NOMO-1 (cell line): ENCODE measurements at regions not wholly inside any gene's neighbourhood (a gene's known extent, or its start where the extent isn't known, plus 50 kb on each side); places are given as distances from the start of the nearest gene placed in this dataset.
"Not testable (repeated sequence)": the region's sequence is repeated elsewhere in the genome, so short reads cannot be mapped to it uniquely, and the experiment has no call there.

Experiments
- DNase-seq, 2 experiments: peaks; one replicate each; lab custom pipeline; 2025; ENCODE audit not compliant: unreplicated experiment in 2 of 2; lab: John Stamatoyannopoulos, UW

DNA sequence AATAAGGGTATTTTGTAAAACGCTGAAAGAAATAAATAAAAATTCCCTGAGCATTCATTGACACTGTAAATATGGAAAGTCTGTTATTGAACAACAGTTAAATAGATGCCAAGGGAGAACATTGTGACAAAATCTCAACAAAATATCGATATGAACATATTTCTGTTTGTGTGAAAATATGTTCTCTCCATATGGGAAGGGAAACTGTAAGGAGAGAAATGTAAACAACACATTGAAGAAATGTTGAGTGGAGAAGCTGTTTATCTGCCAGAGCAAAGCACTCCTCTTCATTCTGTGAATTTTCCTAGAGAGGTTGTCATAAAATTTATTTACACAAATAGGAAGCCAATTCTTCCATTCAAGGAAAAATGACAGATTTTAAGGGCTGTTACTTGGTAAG lies 57.1 kb upstream of the EOMES start:
- no peak for DNase-seq

DNA sequence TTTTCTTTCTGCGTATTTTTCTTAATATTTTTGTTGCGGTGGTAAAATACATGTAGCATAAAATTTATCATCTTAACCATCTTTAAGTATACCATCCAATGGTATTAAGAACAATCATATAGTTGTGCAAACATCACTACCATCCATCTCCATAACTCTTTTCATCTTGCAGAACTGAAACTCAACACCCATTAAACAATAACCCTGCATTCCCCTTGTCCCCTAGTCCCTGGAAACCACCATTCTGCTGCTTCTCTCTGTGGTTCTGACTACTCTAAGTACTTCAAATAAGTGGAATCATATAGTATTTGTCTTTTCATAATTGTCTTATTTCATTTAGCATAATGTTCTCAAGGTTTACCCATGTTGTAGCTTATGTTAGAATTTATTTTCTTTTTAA lies 67.3 kb upstream of the EOMES start:
- DNase-seq: no peak

DNA sequence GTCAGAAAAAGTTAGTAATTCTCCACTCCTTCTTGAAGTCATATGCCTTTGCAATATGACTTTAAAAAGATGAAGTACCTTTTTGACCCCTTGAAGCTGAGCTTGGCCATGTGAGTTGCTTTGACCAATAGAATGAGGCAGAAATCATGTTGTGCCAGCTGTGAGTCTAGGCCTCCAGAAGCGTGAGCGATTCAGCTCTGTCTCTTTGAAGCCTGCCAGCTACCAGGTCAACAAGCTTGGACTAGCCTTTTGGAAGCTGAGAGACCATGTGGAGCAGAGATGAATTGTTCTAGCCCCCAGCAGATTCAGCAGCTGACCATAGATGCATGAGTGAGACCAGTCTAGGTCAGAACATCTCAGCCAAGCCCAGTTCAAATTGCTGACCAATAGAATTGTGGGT lies 69.8 kb upstream of the EOMES start:
- no peak for DNase-seq

DNA sequence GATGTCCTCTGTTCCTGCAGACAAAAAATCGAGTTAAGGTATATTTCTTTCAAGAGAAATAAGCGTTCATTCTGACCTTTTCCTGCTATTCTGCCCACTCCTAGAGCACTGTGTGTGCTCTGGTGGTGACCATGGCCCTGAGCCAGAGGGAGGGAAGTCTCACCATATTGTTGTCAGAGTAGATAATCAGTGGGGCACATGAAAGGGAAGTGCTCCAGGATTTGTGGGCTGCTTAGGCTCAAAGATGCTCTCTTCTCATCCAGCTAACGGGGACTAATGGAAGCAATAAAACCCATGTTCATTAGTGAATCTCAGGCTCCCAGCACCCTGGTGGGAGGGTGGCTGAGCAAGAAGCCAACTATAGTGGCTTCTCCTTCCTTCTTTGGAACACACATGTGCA lies 70.7 kb upstream of the EOMES start:
- no peak for DNase-seq

DNA sequence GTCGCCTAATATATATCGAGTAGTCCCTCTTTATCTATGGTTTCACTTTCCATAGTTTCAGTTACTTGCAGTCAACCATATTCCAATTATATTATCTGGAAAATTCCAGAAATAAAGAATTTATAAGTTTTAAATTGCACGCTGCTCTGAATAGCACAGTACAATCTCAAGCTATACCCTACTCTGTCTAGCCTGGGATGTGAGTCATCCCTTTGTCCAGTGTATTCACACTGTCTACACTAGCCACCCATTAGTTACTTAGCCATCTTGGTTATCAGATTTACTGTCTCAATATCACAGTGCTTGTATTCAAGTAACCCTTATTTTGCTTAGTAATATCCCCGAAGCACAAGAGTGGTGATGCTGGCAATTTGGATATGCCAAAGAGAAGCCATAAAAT lies 72.1 kb upstream of the EOMES start:
- DNase-seq: no peak

DNA sequence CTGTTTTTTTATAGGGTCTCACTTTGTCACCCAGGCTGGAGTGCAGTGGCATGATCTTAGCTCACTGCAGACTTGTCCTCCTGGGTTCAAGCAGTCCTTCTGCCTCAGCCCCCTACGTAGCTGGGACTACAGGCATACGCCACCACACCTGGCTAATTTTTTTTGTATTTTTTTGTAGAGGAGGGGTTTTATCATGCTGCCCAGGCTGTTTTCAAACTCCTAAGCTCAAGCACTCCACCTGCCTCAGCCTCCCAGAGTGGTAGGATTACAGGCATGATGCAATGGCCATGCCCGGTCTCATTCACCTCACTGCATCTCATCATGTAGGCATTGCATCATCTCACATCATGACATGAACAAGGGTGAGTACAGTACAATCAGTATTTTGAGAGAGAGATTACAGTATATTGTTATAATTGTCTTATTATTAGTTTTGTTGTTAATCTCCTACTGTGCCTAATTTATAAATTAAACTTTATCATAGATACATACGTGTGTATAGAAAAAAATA lies 74.3 kb upstream of the EOMES start:
- DNase-seq: no peak

DNA sequence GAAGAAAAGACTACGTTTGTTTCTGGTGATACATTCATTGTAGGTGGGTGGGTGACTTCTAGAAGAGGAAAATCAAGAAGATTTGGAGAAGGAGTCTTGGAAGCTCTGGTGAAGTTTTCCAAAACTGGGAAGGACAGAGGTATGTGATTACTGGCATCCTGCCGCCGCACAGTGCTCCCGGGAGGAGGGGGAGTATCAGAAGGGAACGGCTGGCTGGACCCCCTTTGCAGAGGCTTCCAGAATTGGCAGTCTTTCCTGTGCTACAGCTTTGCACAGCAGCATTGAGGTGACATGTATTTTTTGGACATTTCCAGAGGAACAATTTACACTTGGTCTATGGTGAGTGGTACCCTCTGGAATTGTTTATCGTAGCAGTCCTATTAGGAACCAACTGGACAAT lies 75.7 kb upstream of the EOMES start:
- DNase-seq: no peak

DNA sequence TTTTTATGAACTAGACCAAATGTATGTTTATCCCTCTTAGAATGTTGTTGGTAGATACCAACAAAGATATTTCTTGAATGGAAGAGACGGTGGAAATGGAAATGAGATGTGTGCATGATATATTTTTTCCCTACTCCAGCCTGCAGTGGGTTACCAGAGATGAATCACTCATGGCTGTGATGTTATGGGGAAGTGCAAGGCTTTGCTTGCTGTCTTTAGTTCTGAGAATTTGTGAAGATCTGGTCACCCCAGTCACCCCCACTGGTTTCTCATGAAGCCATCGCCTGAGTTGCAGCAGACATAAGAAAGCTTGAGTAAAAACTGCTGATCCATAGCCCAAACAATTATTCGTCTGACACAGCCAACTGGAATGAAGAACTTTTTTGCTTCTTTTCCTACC lies 78.1 kb upstream of the EOMES start:
- no peak for DNase-seq

DNA sequence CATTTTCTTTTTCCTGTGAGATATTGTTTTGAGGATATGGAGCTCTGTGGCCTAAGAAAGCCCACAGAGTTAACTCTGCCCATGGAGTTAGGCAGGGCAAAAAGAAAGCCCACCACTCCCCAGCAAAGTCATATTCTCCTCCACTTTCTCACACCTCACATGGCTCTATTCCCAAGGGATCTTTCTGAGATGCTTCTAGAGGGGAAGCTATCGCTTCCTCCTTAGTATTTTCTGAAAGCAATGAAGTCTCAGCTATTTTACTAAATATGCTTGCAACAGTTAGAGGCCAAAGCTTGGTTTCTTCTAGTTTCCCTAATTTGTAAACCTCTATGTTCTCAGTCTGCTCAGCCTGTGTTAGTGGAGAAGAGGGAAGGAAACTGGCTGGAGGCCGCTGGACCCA lies 80.3 kb upstream of the EOMES start:
- peak; percentile 1 to 34 for DNase-seq

DNA sequence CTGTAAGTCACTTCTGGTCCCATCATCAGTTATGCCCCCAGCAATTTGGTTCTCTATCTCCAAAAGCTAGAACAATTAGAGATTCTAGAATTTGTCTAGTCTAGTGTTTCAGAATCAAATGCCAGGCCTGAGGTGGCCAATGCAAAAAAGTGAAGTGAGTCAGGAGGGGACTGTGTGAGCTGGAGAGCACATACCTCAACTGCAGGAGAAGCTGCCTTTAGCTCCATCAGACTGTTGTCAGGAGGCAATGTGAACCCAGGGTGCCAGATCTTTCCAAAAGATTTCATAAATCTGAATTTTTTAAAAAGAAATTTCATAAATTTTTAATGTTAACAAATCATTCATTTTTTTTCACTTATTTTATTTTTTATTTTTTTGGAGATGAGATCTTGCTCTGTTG lies 80.7 kb upstream of the EOMES start:
- no peak for DNase-seq

DNA sequence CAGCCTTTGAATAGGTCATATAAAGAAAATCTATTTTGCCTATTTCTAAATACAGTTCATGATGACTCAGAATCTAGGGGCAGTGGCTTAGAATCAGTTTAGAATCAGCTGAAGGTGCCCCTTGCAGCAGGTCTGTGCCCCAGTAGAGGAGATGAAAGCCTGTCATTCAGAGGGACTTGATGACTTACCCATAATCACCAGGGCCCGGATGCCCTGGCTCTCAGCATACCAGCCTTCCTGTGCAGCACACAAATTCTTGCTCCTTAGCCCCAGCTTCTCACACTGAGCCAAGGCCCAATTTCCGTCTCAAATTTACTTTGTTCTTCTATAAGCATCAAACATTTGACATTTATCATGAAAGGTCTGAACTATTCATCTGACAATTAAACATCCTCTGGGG lies 83.2 kb upstream of the EOMES start:
- DNase-seq: no peak

DNA sequence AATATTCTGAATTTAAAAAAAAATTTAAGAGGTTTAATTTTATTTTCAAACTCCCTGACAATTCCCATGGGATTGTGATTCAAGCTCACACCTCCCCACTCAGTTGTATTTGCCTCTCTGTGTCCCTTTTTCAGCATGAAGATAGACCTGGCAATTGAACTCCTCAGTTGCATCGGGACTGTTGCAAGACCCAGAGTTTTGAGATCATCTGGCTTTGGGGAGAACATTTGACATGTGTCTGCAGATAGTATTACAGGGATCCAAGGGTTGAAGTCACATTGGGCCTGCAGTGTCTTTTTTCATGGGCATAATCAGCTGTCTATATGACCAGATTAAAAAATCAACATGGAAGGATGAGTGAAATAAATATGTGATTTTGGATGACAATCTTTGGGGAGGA lies 91.1 kb upstream of the EOMES start:
- DNase-seq: no peak

DNA sequence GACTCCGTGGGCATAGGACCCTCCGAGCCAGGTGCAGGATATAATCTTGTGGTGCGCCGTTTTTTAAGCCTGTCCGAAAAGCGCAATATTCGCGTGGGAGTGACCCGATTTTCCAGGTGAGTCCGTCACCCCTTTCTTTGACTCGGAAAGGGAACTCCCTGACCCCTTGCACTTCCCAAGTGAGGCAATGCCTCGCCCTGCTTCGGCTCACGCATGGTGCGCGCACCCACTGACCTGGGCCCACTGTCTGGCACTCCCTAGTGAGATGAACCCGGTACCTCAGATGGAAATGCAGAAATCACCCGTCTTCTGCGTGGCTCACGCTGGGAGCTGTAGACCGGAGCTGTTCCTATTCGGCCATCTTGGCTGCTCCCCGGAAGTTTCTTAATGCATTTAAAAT lies 99.5 kb upstream of the EOMES start:
- DNase-seq: not testable (repeated sequence)

DNA sequence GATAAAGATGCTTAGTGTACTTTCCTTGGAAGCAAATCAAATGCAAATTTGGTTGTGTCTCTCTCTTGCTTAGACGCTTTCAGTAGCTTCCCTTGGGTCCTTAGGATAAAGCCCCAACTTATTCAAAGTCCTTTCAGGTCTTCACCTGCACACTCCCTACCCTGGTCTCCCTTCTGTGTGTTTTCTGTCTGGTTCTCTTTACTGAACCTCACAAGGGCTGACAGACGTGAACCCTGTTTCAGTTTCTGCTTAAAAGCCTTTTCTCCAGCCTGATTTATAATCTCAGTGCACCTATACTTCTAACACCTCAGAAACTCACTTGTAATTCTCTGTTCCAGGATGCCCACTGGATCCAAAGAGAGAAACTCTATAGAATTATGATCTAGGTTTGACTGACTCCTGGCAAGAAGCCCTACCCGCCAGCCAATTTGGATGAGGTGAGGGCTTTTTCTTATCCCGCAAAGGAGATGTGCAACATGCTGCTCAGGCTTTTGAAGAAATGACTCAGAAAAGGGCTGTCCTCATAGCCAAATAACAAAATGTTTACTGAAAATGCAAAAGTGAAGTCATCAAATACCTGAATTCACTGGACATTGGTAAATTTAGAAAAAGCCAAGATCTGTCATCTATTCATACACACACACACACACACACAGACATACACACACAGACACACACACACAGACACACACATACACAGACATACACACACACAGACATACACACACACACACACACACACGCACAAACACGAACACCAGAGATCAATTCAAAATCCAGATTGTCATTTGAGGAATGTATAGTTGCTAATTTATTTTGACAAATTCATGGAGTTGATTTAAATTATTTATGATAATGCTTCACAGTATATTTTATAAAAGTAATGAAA lies 102.4 kb upstream of the EOMES start:
- no peak for DNase-seq

DNA sequence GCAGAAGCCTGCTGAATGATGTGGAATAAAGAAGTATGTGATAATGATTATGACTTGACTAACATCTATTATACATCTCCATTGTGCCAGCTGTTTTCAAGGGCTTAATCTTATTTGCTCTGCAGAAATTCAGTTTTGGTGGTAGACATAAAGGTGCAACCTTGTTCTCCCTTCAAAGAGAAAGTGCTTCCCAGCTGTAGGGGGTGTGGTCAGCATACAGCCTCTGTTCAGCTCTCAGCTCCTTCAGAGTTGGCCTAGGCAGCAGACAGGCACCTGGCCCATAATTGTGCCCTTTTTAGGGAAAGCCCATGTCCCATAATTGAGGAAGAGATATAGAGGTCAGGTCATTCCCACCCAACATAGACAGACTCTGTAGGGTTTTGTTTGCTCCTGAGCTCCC lies 104.3 kb upstream of the EOMES start:
- no peak for DNase-seq

DNA sequence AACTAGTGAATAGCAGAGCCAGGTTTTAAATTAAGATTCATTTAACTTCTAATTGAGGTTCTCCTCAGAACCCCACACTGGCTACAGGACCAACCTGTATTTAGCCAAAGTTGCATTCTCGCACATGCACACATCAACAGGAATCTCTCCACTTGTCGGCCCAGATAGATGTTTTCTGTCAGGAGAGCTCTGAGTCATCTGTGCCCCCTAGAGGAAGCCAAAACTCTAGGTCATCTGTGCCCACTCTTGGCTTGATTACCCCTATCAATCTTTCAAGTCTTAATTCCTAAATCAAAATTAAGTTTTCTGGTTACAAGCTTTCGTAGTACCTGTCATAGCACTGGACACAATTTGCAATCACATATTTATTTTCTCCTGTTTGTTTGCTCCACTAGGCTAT lies 104.9 kb upstream of the EOMES start:
- DNase-seq: no peak

DNA sequence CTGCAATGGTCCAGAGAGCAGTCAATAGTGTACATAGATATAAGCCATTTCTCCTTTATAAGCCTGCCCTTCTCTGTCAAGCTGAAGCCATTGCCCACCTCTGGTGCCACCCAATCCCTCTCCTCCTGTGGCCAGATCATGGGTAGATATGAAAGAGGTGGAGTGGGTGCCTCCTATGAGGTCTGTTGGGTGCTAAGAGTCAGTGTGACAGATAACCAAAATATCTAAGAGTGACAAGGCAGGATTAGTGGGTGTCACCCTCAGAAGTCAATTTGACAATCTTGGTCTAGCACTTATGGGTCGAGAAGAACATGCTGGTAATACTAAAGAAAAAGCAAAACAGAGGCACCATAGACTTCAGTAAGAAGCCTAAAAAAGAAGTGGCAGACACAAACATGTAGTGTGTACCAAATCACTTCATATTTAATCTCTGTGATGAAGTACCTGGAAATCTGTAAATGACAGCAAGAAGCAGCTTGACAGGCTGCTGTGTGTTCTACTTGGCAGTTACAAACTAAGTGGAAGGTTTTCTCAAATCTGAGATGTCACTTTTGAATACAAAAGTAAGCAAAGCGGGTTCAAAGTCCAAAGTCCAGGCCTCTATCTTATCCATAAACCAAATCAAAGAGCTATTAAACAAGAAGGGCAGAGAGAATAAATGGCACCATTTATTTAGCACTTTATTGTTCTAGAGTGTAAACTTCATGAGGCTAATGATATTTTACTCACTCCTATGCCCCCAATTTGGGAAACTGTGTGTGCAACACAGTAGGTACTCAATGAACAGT lies 118.9 kb upstream of the EOMES start:
- no peak for DNase-seq

DNA sequence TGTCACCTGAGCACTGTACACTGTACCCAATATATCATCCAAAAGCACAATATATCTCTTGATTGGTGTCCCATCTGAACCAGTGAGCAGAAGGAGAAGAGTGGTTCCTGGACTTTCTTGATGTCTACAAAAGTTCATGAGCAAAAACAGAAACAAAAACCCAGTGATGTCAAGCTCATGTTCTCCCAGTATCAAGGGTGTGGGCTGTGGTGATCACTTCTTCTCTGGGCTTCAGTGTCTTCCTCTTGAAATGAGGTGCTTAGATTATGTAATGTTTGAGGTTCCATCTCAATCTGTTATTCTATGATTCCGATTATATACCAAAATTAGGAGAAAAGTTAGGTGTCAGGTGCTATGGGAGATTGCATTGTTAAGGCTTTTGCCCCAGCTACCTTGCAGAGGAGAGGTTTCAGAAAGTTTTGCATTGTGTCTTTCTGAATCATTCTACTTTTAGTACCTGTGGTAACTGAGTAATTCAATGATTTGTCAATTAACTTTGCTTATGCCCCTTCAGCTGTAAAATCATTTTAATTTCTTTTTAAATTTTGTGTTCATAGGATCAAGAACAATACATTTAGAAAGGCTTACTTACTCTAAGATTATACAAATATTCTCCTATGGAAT lies 122.0 kb upstream of the EOMES start:
- no peak for DNase-seq

DNA sequence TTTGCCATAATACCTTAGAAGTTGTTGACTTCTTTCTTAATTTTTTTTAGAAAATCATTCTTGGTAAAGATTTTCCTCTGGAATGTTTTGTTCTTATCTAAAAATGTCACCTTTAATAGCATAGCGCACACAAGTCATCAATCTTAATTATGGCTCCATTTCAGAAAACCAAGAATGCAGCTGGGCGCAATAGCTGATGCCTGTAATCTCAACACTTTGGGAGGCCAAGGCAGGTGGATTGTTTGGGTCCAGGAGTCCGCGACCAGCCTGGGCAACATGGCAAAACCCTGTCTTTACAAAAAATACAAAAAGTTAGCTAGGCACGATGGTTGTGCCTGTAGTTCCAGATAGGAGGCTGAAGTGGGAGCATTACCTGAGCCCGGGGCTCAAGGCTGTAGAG lies 125.6 kb upstream of the EOMES start:
- DNase-seq: no peak

DNA sequence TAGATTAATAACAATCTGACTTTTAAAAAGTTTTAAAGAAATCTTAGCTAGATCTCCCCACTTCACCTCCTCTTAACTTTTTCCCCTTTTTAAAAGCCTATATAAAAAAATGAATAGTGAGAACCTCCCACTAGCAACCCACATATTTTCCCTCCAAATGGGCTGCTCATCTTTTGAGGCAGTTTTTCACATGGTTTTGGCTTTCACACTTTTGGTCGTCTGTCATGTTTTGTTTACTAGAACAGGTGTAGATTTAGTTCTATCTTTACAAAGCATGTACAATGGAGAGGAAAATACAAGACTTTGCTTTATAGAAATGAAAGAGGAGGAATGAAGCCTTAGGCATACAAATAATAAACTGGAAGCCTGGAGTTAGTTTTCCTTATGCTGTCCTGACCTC lies 126.7 kb upstream of the EOMES start:
- no peak for DNase-seq

DNA sequence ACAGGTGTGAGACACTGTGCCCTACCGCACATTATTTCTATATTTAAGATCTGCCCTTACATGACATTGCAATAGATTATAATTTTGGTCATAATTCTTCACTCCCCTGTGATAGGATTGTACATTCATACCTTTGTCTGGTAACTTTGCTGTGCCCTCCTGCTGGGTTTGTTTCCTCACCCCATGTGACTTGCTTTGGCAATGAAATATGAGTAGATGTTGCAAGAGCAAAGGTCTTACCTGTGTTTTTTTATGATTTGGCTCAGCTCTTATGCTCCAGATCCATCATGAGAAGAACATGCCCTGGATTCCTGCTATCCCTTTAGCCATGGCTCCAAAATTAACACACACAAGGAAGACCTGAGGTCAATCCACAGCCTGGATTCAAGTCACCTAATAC lies 137.7 kb upstream of the EOMES start:
- DNase-seq: no peak
